Upper lobe of left lung (tissue), 6 donors: ENCODE measurements at regions not wholly inside any gene's neighbourhood (a gene's known extent, or its start where the extent isn't known, plus 50 kb on each side); places are given as distances from the start of the nearest gene placed in this dataset.

ENCODE experiments used
- ATAC-seq, 2 donors: fragments of 200-7000 bp; cut with Tn5 transposase; one replicate each; pipeline ENCODE4 v1.9.1; 2022; ENCODE audit warnings: mild to moderate bottlenecking in 2 of 2, moderate library complexity in 2 of 2; ENCODE audit not compliant: low FRiP score in 2 of 2
- DNase-seq, 2 donors: peaks; one replicate each; pipeline ENCODE4 v3.0.0-alpha.2; 2019 to 2020
- H3K27ac ChIP-seq, 4 donors: fragments of 200-600 bp; sonication (generic); one replicate each; pipeline ENCODE4 v1.5.1; 2016 to 2019
- H3K27me3 ChIP-seq, 4 donors: fragments of 200-600 bp; sonication (generic); one replicate each; pipeline ENCODE4 v1.5.1; 2017 to 2019
- H3K36me3 ChIP-seq, 4 donors: fragments of 200-600 bp; sonication (generic); one replicate each; pipeline ENCODE4 v1.5.1; 2016 to 2019
- H3K4me1 ChIP-seq, 4 donors: fragments of 200-600 bp; sonication (generic); one replicate each; pipeline ENCODE4 v1.5.1; 2018 to 2019
- H3K4me3 ChIP-seq, 4 donors: fragments of 200-600 bp; sonication (generic); one replicate each; pipeline ENCODE4 v1.5.1; 2017 to 2019; ENCODE audit warnings: mild to moderate bottlenecking in 2 of 4, moderate library complexity in 1 of 4
- H3K9me3 ChIP-seq, 4 donors: fragments of 200-600 bp; sonication (generic); one replicate each; pipeline ENCODE4 v1.5.1; 2018 to 2019
- CTCF ChIP-seq, 6 experiments: fragments of 450-650 bp in 4 of 6; fragments of 200-600 bp in 2 of 6; sonication (generic) in 2 of 6; IDR thresholded peaks; one replicate each; pipeline ENCODE4 v1.5.1; 2016 to 2019; ENCODE audit warnings: antibody characterized with exemption in 6 of 6
- EP300 ChIP-seq, 4 donors: sonication (generic); formaldehyde crosslinking; IDR thresholded peaks; one replicate each; pipeline ENCODE4 v1.5.1; 2017; ENCODE audit warnings: antibody characterized with exemption in 4 of 4, control low read depth in 2 of 4
- POLR2A ChIP-seq, 4 donors: fragments of 450-650 bp; IDR thresholded peaks; one replicate each; pipeline ENCODE4 v1.5.1; 2016 to 2017; ENCODE audit warnings: antibody characterized with exemption in 4 of 4, mild to moderate bottlenecking in 2 of 4
- POLR2AphosphoS5 ChIP-seq, 2 donors: sonication (generic); formaldehyde crosslinking; IDR thresholded peaks; one replicate each; pipeline ENCODE4 v1.5.1; 2017; ENCODE audit warnings: antibody characterized with exemption in 2 of 2
- WGBS, 2 donors: methylation state at CpG; one replicate each; pipeline ENCODE4 v1.1.5; 2017 to 2018; 5-methylcytosine and 5-hydroxymethylcytosine counted together
- donor health status: DM: no; HTN: no; CAD: no; lungs with moderate emphysema.
- donor health status: DM: no; HTN: yes; CAD: no; lungs with severe emphysema.

GRCh38 chr4:38326499-38326898 lies 337.5 kb upstream of the KLF3 start:
- Histone ChIP-seq H3K27me3 (no peaks in the 10 kb centered on the region), H3K27ac (no peak overlapping the region), H3K4me3 (no peak overlapping the region), H3K36me3 (no peaks in the 10 kb centered on the region), H3K4me1 (peaks cover 0 to 13% (median 0%) of the 10 kb centered on the region in 4 donors), H3K9me3 (no peaks in the 10 kb centered on the region)
- no peak for ATAC-seq
- TF ChIP-seq EP300 (IDR thresholded peaks at IDR 0.05) = no peak
- no peak for DNase-seq
- WGBS, 2 donors = 93 to 98% methylated on average over 3 of the region's 3 CpGs

GRCh38 chr4:38327174-38327573 lies 336.8 kb upstream of the KLF3 start:
- H3K27me3 ChIP-seq = no peaks in the 10 kb centered on the region

GRCh38 chr4:38328989-38329729 lies 334.8 kb upstream of the KLF3 start:
- ATAC-seq (no peak), DNase-seq (no peak)
- Histone ChIP-seq H3K4me1 (peaks cover 0 to 10% (median 0%) of the 10 kb centered on the region in 4 donors), H3K36me3 (no peaks in the 10 kb centered on the region), H3K27ac (no peak overlapping the region), H3K27me3 (no peaks in the 10 kb centered on the region), H3K4me3 (no peak overlapping the region), H3K9me3 (no peaks in the 10 kb centered on the region)
- 67 to 68% methylated on average over 8 of the region's 8 CpGs for WGBS, 2 donors
- TF ChIP-seq POLR2AphosphoS5 (IDR thresholded peaks at IDR 0.05) = no peak
- no peak for TF ChIP-seq EP300 (IDR thresholded peaks at IDR 0.05)
- no peak for TF ChIP-seq POLR2A (IDR thresholded peaks at IDR 0.05)
- no peak for TF ChIP-seq CTCF (IDR thresholded peaks at IDR 0.05)

More at GRCh38 chr4:38327174-38327573, 336.8 kb upstream of the KLF3 start:
- H3K4me3 ChIP-seq = no peak overlapping the region
- H3K27ac ChIP-seq = no peak overlapping the region
- ATAC-seq (no peak), DNase-seq (no peak)
- no peaks in the 10 kb centered on the region for H3K36me3 ChIP-seq
- TF ChIP-seq POLR2A (IDR thresholded peaks at IDR 0.05) (no peak), EP300 (IDR thresholded peaks at IDR 0.05) (no peak), POLR2AphosphoS5 (IDR thresholded peaks at IDR 0.05) (no peak)
- H3K9me3 ChIP-seq = no peaks in the 10 kb centered on the region
- peaks cover 0 to 13% (median 0%) of the 10 kb centered on the region in 4 donors for H3K4me1 ChIP-seq

- Histone ChIP-seq H3K4me3 (no peak overlapping the region), H3K9me3 (no peaks in the 10 kb centered on the region), H3K27me3 (no peaks in the 10 kb centered on the region), H3K27ac (no peak overlapping the region), H3K36me3 (no peaks in the 10 kb centered on the region), H3K4me1 (peaks cover 0 to 10% (median 0%) of the 10 kb centered on the region in 4 donors)
- DNase-seq = no peak
- 76 to 79% methylated on average over 1 of the region's 1 CpG for WGBS, 2 donors
- TF ChIP-seq CTCF (IDR thresholded peaks at IDR 0.05) = no peak
- no peak for TF ChIP-seq EP300 (IDR thresholded peaks at IDR 0.05)
- TF ChIP-seq POLR2A (IDR thresholded peaks at IDR 0.05) = no peak
- TF ChIP-seq POLR2AphosphoS5 (IDR thresholded peaks at IDR 0.05) = no peak
- ATAC-seq = no peak
These were observed 333.7 kb upstream of the KLF3 start for GRCh38 chr4:38330321-38330720.

GRCh38 chr4:38330936-38331335 lies 333.1 kb upstream of the KLF3 start:
- 90% methylated on average over 7 of the region's 7 CpGs for WGBS, 2 donors
- Histone ChIP-seq H3K4me1 (peaks cover 0 to 10% (median 0%) of the 10 kb centered on the region in 4 donors), H3K27me3 (no peaks in the 10 kb centered on the region), H3K36me3 (no peaks in the 10 kb centered on the region), H3K9me3 (no peaks in the 10 kb centered on the region), H3K4me3 (no peak overlapping the region), H3K27ac (no peak overlapping the region)
- no peak for ATAC-seq
- no peak for DNase-seq
- TF ChIP-seq CTCF (IDR thresholded peaks at IDR 0.05) (no peak), POLR2A (IDR thresholded peaks at IDR 0.05) (no peak), EP300 (IDR thresholded peaks at IDR 0.05) (no peak)

- no peak for TF ChIP-seq CTCF (IDR thresholded peaks at IDR 0.05)
- TF ChIP-seq POLR2AphosphoS5 (IDR thresholded peaks at IDR 0.05) = no peak
- TF ChIP-seq POLR2A (IDR thresholded peaks at IDR 0.05) = no peak
- no peak for TF ChIP-seq EP300 (IDR thresholded peaks at IDR 0.05)
- peaks cover 0 to 10% (median 0%) of the 10 kb centered on the region in 4 donors for H3K4me1 ChIP-seq
- H3K27me3 ChIP-seq = no peaks in the 10 kb centered on the region
- peaks cover 0 to 2% (median 0%) of the 10 kb centered on the region in 4 donors for H3K9me3 ChIP-seq
- H3K4me3 ChIP-seq = no peak overlapping the region
- ATAC-seq = no peak
- DNase-seq = no peak
- 86 to 89% methylated on average over 4 of the region's 4 CpGs for WGBS, 2 donors
- no peak overlapping the region for H3K27ac ChIP-seq
- H3K36me3 ChIP-seq = no peaks in the 10 kb centered on the region
These were observed 331.3 kb upstream of the KLF3 start for GRCh38 chr4:38332699-38333098.
